Activated CD8-positive, alpha-beta T cell treated with anti-CD3 and anti-CD28 coated beads, Interleukin-2, amount 10 ng/mL, durations not matched to agents 7 days and 5 days (primary cell): ENCODE measurements at regions not wholly inside any gene's neighbourhood (a gene's known extent, or its start where the extent isn't known, plus 50 kb on each side); places are given as distances from the start of the nearest gene placed in this dataset.

Source experiments
- ATAC-seq: fragments of 150-1000 bp; cut with Tn5 transposase; one replicate; pipeline ENCODE4 v1.10.0; 2021; ENCODE audit warnings: moderate library complexity
- CTCF ChIA-PET: fragments of 350-600 bp; sonication (Branson Sonifier 250); formaldehyde crosslinking; loops from one replicate; lab custom pipeline; 2021; ENCODE audit warnings: antibody characterized with exemption; lab: Charles Lee
- POLR2A ChIA-PET: fragments of 350-600 bp; sonication (Branson Sonifier 250); formaldehyde crosslinking; loops from one replicate; lab custom pipeline; 2021; ENCODE audit warnings: antibody characterized with exemption; lab: Charles Lee
- DNase-seq: peaks from one replicate; pipeline ENCODE4 v3.0.0-alpha.2; 2020
- H3K27ac Mint-ChIP-seq: one replicate; pipeline ENCODE4 v1.8.0; 2021; ENCODE audit warnings: mild to moderate bottlenecking, mixed read lengths
- H3K27me3 Mint-ChIP-seq: one replicate; pipeline ENCODE4 v1.8.0; 2021; ENCODE audit warnings: low read depth, mixed read lengths
- H3K36me3 Mint-ChIP-seq: one replicate; pipeline ENCODE4 v1.8.0; 2021; ENCODE audit warnings: low read depth, mixed read lengths
- H3K4me1 Mint-ChIP-seq: one replicate; pipeline ENCODE4 v1.8.0; 2021; ENCODE audit warnings: low read depth, mixed read lengths
- H3K4me3 Mint-ChIP-seq: one replicate; pipeline ENCODE4 v1.8.0; 2021; ENCODE audit warnings: mild to moderate bottlenecking, mixed read lengths
- H3K9me3 Mint-ChIP-seq: one replicate; pipeline ENCODE4 v1.8.0; 2022; ENCODE audit warnings: mixed read lengths; ENCODE audit not compliant: insufficient read depth

- CTCF ChIA-PET, result no interaction called here
- Mint-ChIP-seq H3K36me3 (no peaks in the 10 kb centered on the region), H3K4me1 (no peaks in the 10 kb centered on the region), H3K27ac (no peak overlapping the region), H3K9me3 (no peaks in the 10 kb centered on the region), H3K4me3 (no peak overlapping the region), H3K27me3 (no peaks in the 10 kb centered on the region)
- ATAC-seq, result no peak
- POLR2A ChIA-PET, result no interaction called here
- DNase-seq, result no peak
Observed at GRCh38 chr2:189379287-189379630, 62.0 kb upstream of the WDR75 start.

- H3K36me3 Mint-ChIP-seq, result no peaks in the 10 kb centered on the region
Observed at GRCh38 chr2:189379731-189380261, 61.5 kb upstream of the WDR75 start.

GRCh38 chr2:189382668-189383067 lies 58.6 kb upstream of the WDR75 start:
- no peaks in the 10 kb centered on the region for H3K4me1 Mint-ChIP-seq
- POLR2A ChIA-PET, result no interaction called here
- DNase-seq (no peak), ATAC-seq (no peak)
- H3K4me3 Mint-ChIP-seq, result no peak overlapping the region
- no peaks in the 10 kb centered on the region for H3K9me3 Mint-ChIP-seq
- no peaks in the 10 kb centered on the region for H3K36me3 Mint-ChIP-seq
- H3K27ac Mint-ChIP-seq, result no peak overlapping the region
- H3K27me3 Mint-ChIP-seq, result no peaks in the 10 kb centered on the region
- CTCF ChIA-PET, result no interaction called here

More at GRCh38 chr2:189379731-189380261, 61.5 kb upstream of the WDR75 start:
- DNase-seq (no peak), ATAC-seq (no peak)
- Mint-ChIP-seq H3K4me3 (no peak overlapping the region), H3K27me3 (no peaks in the 10 kb centered on the region), H3K9me3 (no peaks in the 10 kb centered on the region), H3K4me1 (no peaks in the 10 kb centered on the region), H3K27ac (no peak overlapping the region)
- CTCF ChIA-PET, result no interaction called here
- POLR2A ChIA-PET, result no interaction called here

- Mint-ChIP-seq H3K27ac (no peak overlapping the region), H3K4me1 (no peaks in the 10 kb centered on the region)
- ATAC-seq, result no peak
Observed at GRCh38 chr2:189386741-189387140, 54.5 kb upstream of the WDR75 start.

GRCh38 chr2:189391201-189391600 lies 50.1 kb upstream of the WDR75 start:
- POLR2A ChIA-PET, result no interaction called here
- Mint-ChIP-seq H3K4me3 (no peak overlapping the region), H3K4me1 (no peaks in the 10 kb centered on the region), H3K27me3 (no peaks in the 10 kb centered on the region), H3K9me3 (no peaks in the 10 kb centered on the region), H3K36me3 (no peaks in the 10 kb centered on the region), H3K27ac (no peak overlapping the region)
- ATAC-seq, result no peak
- no peak for DNase-seq
- CTCF ChIA-PET, result interaction anchor here (0.7 kb wide), 1 partner anchor 13 kb away, joined by 3 read pairs; no protein-coding TSS in a partner anchor

More at GRCh38 chr2:189386741-189387140, 54.5 kb upstream of the WDR75 start:
- CTCF ChIA-PET, result no interaction called here
- DNase-seq, result no peak
- no peak overlapping the region for H3K4me3 Mint-ChIP-seq
- no peaks in the 10 kb centered on the region for H3K9me3 Mint-ChIP-seq
- POLR2A ChIA-PET, result no interaction called here
- H3K36me3 Mint-ChIP-seq, result no peaks in the 10 kb centered on the region
- H3K27me3 Mint-ChIP-seq, result no peaks in the 10 kb centered on the region
